ENCODE measurements at regions not wholly inside any gene's neighbourhood (a gene's known extent, or its start where the extent isn't known, plus 50 kb on each side); places are given as distances from the start of the nearest gene placed in this dataset.

DNA sequence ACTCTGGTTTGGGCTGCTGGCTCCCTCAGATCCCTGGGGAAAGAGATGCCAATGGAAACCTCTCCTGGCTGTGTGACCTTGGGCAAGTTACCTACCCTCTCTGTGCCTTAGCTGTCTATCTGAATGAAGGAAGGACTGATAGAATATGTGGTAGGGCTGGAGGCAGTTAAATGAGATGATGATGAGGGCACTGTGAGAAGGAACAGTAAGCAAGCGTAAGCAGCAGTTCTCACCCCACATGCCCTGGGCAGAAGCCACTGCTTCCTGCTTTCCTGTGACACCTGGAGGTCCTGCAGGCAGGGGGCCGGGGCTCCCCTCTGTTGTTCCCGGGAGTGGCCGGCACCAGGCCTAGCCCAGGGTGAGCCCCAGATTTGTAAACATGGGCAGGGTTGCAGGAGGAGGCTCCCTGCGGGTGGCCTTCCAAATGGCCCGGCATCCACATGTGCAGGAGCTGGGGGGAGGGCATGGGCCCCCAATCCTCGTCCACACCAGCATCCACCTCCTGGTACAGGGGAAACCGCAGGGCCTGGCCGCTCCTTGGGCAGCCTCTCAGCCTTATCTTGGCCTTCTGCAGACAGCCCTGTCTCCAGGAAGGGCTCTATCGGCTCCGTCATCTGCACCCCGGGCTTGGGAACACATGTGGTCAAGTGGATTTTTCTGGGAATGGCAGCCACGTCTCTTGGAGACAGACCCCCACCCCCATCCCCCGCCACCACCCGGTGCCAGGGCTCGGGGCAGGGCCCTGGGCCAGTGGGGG lies 235.6 kb upstream of the GSE1 start:
- Mint-ChIP-seq H3K4me3 (no peak overlapping the region), H3K36me3 (ENCODE audit: insufficient read depth) (no peaks in the 10 kb centered on the region), H3K27ac (ENCODE audit: low read depth) (no peak overlapping the region), H3K27me3 (peaks cover 28% of the 10 kb centered on the region), H3K9me3 (no peaks in the 10 kb centered on the region), H3K4me1 (no peaks in the 10 kb centered on the region)
- ATAC-seq (replicated peaks; ENCODE audit: extremely low read depth, poor library complexity, severe bottlenecking): no peak
- no peak for DNase-seq (ENCODE audit: low spot score in 2 of 2)

DNA sequence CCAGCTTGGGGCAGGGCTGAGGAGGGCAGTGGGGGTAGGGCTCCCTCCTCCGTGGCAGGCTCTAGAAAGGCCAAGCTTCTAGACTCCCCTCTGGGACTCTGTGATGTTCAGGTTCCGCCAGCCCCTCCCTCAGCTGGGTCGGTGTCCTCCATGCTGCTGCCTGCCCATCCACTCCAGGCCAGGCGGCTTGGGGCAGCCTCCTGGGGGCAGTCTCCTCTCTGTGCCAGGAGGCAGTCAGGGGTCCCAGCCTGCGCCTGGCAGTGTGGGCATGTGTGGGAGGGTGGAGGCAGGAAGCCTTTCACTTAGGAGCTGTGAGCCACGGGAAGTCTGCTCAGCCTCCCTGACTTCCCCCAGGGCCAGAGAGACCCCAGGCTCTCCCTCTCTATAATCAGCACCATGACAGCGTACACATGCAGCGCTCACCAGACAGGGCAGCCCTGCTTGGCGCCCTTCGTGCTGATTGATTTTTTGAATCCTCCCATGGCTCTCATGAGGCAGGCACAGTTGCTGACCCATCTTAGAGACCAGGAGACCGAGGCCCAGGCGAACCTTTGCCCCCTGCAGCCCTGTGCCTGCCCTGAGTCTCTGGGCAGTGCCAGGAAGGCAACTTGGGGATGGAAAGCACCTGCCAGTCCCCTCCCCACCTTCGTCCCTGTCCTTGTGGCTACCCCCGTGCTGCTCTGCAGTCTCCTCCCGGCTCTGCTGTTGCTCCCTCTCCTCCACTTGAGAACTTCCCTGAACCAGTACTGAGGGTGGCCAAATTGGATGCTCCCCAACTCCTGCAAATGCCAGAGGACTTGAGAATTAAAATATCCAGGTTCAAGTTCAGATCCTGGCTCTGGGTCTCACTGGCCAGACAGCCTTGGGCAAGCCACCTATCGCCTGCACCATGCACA lies 234.7 kb upstream of the GSE1 start:
- no peak for ATAC-seq (replicated peaks; ENCODE audit: extremely low read depth, poor library complexity, severe bottlenecking)
- DNase-seq (ENCODE audit: low spot score in 2 of 2): no peak
- no peaks in the 10 kb centered on the region for H3K4me1 Mint-ChIP-seq
- H3K4me3 Mint-ChIP-seq: no peak overlapping the region
- no peak overlapping the region for H3K27ac Mint-ChIP-seq (ENCODE audit: low read depth)
- H3K9me3 Mint-ChIP-seq: no peaks in the 10 kb centered on the region
- peaks cover 28% of the 10 kb centered on the region for H3K27me3 Mint-ChIP-seq
- no peaks in the 10 kb centered on the region for H3K36me3 Mint-ChIP-seq (ENCODE audit: insufficient read depth)

DNA sequence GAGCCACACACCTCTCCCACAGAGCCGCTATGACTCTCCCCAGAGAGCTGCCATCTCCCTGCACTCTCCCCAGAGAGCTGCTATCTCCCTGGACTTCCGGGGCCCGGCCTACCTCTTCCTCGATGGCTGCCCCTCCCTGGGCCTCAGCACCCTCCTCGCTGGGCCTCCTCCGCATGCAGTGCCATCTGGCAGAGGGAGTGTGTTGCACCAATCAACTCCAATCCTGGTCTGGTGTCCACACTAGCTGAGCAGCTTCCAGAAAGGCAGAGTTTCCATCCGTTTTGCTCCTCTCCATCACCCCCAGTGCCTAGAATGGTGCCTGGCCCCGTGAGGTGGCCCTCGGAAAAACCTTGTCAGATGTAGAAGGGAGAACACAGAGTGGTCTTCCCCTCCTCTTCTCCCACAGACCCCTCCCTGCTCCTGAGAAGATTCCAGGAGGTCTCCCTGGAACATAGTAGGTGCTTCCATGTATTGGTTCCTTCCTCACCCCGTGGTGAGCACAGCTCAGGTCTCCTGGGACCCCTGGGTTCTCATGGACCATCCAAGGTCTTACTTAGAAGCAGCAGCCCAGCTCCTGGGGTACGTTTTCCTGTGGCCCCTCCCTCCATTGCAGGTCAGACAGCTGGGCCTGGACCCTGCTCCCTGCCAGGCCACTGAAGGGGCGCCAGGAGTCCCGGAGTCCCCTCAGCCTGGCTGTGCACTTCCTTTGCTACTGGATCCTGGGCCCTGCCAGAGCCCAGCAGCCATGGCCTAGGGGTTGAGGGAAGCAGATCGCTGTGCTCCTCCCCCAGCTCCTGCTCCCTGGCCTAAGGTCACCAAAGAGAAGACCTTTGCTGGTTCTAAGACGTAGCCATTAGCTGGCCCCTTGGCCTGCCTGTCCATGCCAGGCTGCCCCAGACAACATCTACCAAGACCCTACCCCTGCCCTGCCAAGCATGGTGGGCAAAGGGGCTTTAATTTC lies 233.8 kb upstream of the GSE1 start:
- ATAC-seq (replicated peaks; ENCODE audit: extremely low read depth, poor library complexity, severe bottlenecking): no peak
- H3K27me3 Mint-ChIP-seq: peaks cover 28% of the 10 kb centered on the region
- no peak overlapping the region for H3K27ac Mint-ChIP-seq (ENCODE audit: low read depth)

DNA sequence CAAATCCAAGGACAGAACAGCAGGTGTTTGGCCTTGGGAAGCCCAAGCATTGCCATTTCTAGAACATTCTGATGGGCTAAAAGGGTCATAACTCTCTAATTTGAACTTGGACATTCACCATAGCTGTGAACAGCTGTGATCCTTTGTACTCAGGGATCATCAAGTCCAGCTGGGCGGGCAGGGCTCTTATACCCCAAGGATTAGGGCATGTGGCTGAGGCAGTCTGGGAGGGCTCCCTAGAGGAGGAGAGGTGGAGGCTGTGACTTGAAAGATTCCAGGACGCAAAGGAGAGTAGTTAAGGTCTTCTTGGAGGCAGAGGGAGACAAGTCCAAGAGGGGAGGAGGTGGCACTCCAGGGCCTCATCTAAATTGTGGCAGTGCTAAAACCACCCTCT lies 233.1 kb upstream of the GSE1 start:
- ATAC-seq (replicated peaks; ENCODE audit: extremely low read depth, poor library complexity, severe bottlenecking) (no peak), DNase-seq (ENCODE audit: low spot score in 2 of 2) (no peak)
- H3K27me3 Mint-ChIP-seq: peaks cover 28% of the 10 kb centered on the region
- H3K36me3 Mint-ChIP-seq (ENCODE audit: insufficient read depth): no peaks in the 10 kb centered on the region
- H3K4me1 Mint-ChIP-seq: no peaks in the 10 kb centered on the region
- no peaks in the 10 kb centered on the region for H3K9me3 Mint-ChIP-seq
- H3K4me3 Mint-ChIP-seq: no peak overlapping the region
- H3K27ac Mint-ChIP-seq (ENCODE audit: low read depth): no peak overlapping the region

More for the DNA sequence above, 233.8 kb upstream of the GSE1 start:
- no peaks in the 10 kb centered on the region for H3K4me1 Mint-ChIP-seq
- DNase-seq (ENCODE audit: low spot score in 2 of 2): no peak
- no peaks in the 10 kb centered on the region for H3K36me3 Mint-ChIP-seq (ENCODE audit: insufficient read depth)
- no peaks in the 10 kb centered on the region for H3K9me3 Mint-ChIP-seq
- H3K4me3 Mint-ChIP-seq: no peak overlapping the region

DNA sequence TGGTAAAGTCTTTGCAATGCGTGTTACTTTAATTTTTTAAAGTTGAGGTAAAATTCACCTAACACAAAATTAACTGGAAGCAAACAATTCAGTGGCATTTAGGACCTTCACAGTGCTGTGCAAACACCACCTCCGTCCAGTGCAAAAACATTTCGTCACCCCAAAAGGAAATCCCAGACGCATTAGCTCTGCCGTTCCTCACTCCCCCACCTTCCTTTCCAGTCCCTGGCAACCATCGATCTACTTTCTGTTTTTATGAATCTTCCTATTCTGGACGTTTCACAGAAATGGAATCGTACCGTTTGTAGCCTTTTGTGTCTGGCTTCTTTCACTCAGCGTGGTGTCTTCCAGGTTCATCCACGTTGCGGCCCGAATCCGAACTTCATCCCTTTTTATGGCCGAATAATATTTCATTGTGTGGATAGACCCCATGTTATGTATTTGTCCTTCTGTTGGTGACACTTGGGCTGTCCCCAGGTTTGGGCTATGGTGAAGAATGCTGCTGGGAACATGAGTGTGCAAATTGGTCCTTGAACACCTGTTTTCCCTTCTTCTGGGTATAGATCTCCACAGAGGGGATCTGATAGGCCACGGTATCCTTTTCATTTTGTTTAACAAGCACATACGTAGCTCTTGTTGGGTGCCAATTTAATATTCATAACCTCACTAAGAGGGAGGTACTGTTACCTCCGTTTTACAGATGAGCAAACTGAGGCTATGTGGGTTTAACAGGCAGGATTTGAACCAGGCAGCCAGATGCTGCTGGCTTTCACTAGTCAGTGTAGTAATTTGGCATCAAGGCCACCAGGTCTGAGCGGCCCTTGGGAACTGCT lies 232.0 kb upstream of the GSE1 start:
- no peaks in the 10 kb centered on the region for H3K36me3 Mint-ChIP-seq (ENCODE audit: insufficient read depth)
- DNase-seq (ENCODE audit: low spot score in 2 of 2) (no peak), ATAC-seq (replicated peaks; ENCODE audit: extremely low read depth, poor library complexity, severe bottlenecking) (no peak)
- no peaks in the 10 kb centered on the region for H3K9me3 Mint-ChIP-seq
- H3K27ac Mint-ChIP-seq (ENCODE audit: low read depth): no peak overlapping the region
- no peak overlapping the region for H3K4me3 Mint-ChIP-seq
- H3K4me1 Mint-ChIP-seq: no peaks in the 10 kb centered on the region
- H3K27me3 Mint-ChIP-seq: peaks cover 28% of the 10 kb centered on the region

- H3K27ac Mint-ChIP-seq (ENCODE audit: low read depth): no peak overlapping the region
- H3K4me1 Mint-ChIP-seq: no peaks in the 10 kb centered on the region
- ATAC-seq (replicated peaks; ENCODE audit: extremely low read depth, poor library complexity, severe bottlenecking): no peak
- H3K27me3 Mint-ChIP-seq: peaks cover 28% of the 10 kb centered on the region
- H3K9me3 Mint-ChIP-seq: no peaks in the 10 kb centered on the region
- DNase-seq (ENCODE audit: low spot score in 2 of 2): no peak
- no peaks in the 10 kb centered on the region for H3K36me3 Mint-ChIP-seq (ENCODE audit: insufficient read depth)
- no peak overlapping the region for H3K4me3 Mint-ChIP-seq
Observed at GRCh38 chr16:85381738-85382592, 231.2 kb upstream of the GSE1 start.

GRCh38 chr16:85382717-85383118 lies 230.4 kb upstream of the GSE1 start:
- Mint-ChIP-seq H3K27ac (ENCODE audit: low read depth) (no peak overlapping the region), H3K4me1 (no peaks in the 10 kb centered on the region), H3K4me3 (no peak overlapping the region), H3K36me3 (ENCODE audit: insufficient read depth) (no peaks in the 10 kb centered on the region), H3K9me3 (no peaks in the 10 kb centered on the region), H3K27me3 (peaks cover 28% of the 10 kb centered on the region)
- ATAC-seq (replicated peaks; ENCODE audit: extremely low read depth, poor library complexity, severe bottlenecking) (no peak), DNase-seq (ENCODE audit: low spot score in 2 of 2) (no peak)

- Mint-ChIP-seq H3K9me3 (no peaks in the 10 kb centered on the region), H3K36me3 (ENCODE audit: insufficient read depth) (no peaks in the 10 kb centered on the region), H3K27me3 (peaks cover 28% of the 10 kb centered on the region), H3K4me3 (no peak overlapping the region), H3K4me1 (no peaks in the 10 kb centered on the region), H3K27ac (ENCODE audit: low read depth) (no peak overlapping the region)
- DNase-seq (ENCODE audit: low spot score in 2 of 2) (no peak), ATAC-seq (replicated peaks; ENCODE audit: extremely low read depth, poor library complexity, severe bottlenecking) (no peak)
Observed at GRCh38 chr16:85383836-85384832, 229.0 kb upstream of the GSE1 start.

- H3K9me3 Mint-ChIP-seq: no peaks in the 10 kb centered on the region
- H3K36me3 Mint-ChIP-seq (ENCODE audit: insufficient read depth): no peaks in the 10 kb centered on the region
- peaks cover 28% of the 10 kb centered on the region for H3K27me3 Mint-ChIP-seq
- ATAC-seq (replicated peaks; ENCODE audit: extremely low read depth, poor library complexity, severe bottlenecking): no peak
- no peak for DNase-seq (ENCODE audit: low spot score in 2 of 2)
- H3K4me3 Mint-ChIP-seq: no peak overlapping the region
- H3K27ac Mint-ChIP-seq (ENCODE audit: low read depth): no peak overlapping the region
- no peaks in the 10 kb centered on the region for H3K4me1 Mint-ChIP-seq
Observed at GRCh38 chr16:85384833-85385462, 228.2 kb upstream of the GSE1 start.

Data from central memory CD8-positive, alpha-beta T cell (primary cell).